Colonic mucosa (tissue), 4 donors: ENCODE measurements at regions not wholly inside any gene's neighbourhood (a gene's known extent, or its start where the extent isn't known, plus 50 kb on each side); places are given as distances from the start of the nearest gene placed in this dataset.

Experiments
- DNase-seq: peaks from one replicate; pipeline ENCODE4 v3.0.0-alpha.2; 2020
- H3K27ac ChIP-seq: fragments of 200-600 bp; one replicate; pipeline ENCODE4 v1.8.0; 2021
- H3K27me3 ChIP-seq: fragments of 200-600 bp; one replicate; pipeline ENCODE4 v1.8.0; 2021
- H3K36me3 ChIP-seq: fragments of 200-600 bp; one replicate; pipeline ENCODE4 v1.8.0; 2021
- H3K4me1 ChIP-seq: fragments of 200-600 bp; one replicate; pipeline ENCODE4 v1.8.0; 2021; ENCODE audit warnings: mild to moderate bottlenecking
- H3K4me3 ChIP-seq: fragments of 200-600 bp; one replicate; pipeline ENCODE4 v1.8.0; 2021
- H3K9ac ChIP-seq, 2 donors: one replicate each; pipeline ENCODE4 v1.7.0; 2013; ENCODE audit warnings: control low read depth in 2 of 2, low read depth in 2 of 2, low read length in 2 of 2
- H3K9me3 ChIP-seq: fragments of 200-600 bp; one replicate; pipeline ENCODE4 v1.8.0; 2021
- intact Hi-C: fragments of 100-400 bp; cut with DNase I; formaldehyde crosslinking; loops from one replicate; pipeline ENCODE4 v1.14.1; 2022
- TF ChIP-seq, protein P1 (sequence below): fragments of 200-600 bp; IDR thresholded peaks from one replicate; pipeline ENCODE4 v1.8.0; 2022; ENCODE audit warnings: antibody characterized with exemption, mild to moderate bottlenecking
- donor health status: healthy.
- donor health status: DM: no; HTN: no; CAD: no.
- donor health status: DM: no; HTN: no; CAD: no.

DNA sequence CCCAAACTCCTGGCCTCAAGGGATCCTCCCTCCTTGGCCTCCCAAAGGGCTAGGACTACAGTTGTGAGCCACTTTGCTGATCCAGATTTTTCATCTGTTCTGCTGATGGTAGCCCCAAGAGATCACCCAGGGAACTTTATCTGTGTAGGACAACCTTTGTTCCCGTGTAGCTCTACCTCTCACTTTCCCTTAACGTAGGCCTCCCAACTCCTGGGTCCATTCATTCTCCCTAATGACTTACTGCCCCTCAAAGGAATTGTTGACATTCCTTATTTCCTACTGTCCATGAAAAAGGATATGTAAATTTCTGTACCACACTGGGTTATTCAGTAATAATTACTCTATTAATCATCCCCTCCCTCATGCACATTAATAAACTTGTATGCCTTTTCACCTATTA lies 51.0 kb upstream of the PHF24 start:
- H3K9ac ChIP-seq, result no peak overlapping the region
- no peak overlapping the region for H3K4me3 ChIP-seq
- no peaks in the 10 kb centered on the region for H3K27me3 ChIP-seq
- no peak for DNase-seq
- no peak overlapping the region for H3K27ac ChIP-seq
- intact Hi-C loops, result loop anchor here (10.0 kb wide), 2 partner anchors 188 to 568 kb away; partner anchors contain the start of gene PIGO
- H3K36me3 ChIP-seq, result no peaks in the 10 kb centered on the region
- no peaks in the 10 kb centered on the region for H3K9me3 ChIP-seq
- no peaks in the 10 kb centered on the region for H3K4me1 ChIP-seq
- TF ChIP-seq, protein P1, sequence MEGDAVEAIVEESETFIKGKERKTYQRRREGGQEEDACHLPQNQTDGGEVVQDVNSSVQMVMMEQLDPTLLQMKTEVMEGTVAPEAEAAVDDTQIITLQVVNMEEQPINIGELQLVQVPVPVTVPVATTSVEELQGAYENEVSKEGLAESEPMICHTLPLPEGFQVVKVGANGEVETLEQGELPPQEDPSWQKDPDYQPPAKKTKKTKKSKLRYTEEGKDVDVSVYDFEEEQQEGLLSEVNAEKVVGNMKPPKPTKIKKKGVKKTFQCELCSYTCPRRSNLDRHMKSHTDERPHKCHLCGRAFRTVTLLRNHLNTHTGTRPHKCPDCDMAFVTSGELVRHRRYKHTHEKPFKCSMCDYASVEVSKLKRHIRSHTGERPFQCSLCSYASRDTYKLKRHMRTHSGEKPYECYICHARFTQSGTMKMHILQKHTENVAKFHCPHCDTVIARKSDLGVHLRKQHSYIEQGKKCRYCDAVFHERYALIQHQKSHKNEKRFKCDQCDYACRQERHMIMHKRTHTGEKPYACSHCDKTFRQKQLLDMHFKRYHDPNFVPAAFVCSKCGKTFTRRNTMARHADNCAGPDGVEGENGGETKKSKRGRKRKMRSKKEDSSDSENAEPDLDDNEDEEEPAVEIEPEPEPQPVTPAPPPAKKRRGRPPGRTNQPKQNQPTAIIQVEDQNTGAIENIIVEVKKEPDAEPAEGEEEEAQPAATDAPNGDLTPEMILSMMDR, result no peak

DNA sequence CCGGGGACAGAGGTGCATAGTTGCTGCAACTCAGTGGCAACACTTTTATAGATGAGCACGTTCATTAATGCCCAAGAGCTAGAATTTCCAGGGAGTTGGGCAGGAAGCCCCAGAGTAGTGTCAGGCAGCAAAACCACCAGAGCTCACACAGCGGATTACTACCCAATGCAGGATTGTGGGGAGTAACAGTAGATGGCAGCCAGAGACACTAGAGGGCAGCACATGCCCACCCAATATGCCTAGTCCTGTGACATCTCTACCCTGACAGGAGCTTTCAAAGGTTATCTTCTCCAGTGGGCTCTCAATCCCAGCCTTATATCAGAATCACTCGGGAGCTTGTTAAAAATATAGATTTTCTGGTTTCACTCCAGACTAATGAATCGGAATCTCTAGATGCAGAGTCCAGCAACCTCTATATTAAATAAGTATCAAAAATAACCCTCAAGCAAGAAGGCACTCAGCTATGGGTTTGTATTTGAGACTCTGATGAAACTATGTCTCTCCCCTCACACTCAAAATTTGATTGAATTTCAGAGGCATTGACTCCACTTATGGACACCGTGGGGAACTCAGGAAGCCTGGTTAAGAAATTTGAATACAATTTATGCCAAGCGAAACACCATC lies 58.4 kb upstream of the PHF24 start:
- no peaks in the 10 kb centered on the region for H3K36me3 ChIP-seq
- intact Hi-C loops, result loop anchor here (2.0 to 10.0 kb wide), 4 partner anchors 85 to 575 kb away; partner anchors contain the start of gene PIGO

DNA sequence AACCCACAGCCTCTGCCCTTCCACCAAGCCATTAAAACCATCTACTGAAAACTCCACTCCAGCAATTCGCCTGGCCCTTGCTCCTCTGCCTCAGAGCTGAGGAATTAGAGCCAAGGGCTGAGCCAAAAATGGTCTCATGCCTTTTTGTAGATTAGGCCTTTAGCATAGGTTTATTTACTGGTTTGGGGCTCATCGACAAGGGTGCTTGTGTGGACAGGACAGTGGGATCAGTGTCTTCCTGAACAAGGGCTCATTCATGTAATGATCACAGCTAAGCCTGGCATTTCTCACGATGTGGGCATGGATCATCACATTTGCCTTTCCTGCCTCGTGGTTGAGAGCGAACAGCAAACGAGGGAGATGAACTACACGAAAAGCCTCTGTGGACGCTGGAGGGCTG lies 59.2 kb upstream of the PHF24 start:
- H3K27ac ChIP-seq, result no peak overlapping the region
- no peak for DNase-seq
- no peaks in the 10 kb centered on the region for H3K27me3 ChIP-seq
- H3K9me3 ChIP-seq, result no peaks in the 10 kb centered on the region
- H3K4me3 ChIP-seq, result no peak overlapping the region
- H3K9ac ChIP-seq, result no peak overlapping the region
- no peaks in the 10 kb centered on the region for H3K4me1 ChIP-seq
- H3K36me3 ChIP-seq, result no peaks in the 10 kb centered on the region
- intact Hi-C loops, result loop anchor here (10.0 kb wide), 1 partner anchor 156 kb away; no protein-coding TSS in a partner anchor
- TF ChIP-seq, protein P1, result no peak

More for the DNA sequence above, 58.4 kb upstream of the PHF24 start:
- Histone ChIP-seq H3K4me1 (no peaks in the 10 kb centered on the region), H3K4me3 (no peak overlapping the region), H3K27me3 (no peaks in the 10 kb centered on the region), H3K9me3 (no peaks in the 10 kb centered on the region), H3K9ac (no peak overlapping the region), H3K27ac (no peak overlapping the region)
- TF ChIP-seq, protein P1, result peak; percentile 66
- DNase-seq, result peak; percentile 78

DNA sequence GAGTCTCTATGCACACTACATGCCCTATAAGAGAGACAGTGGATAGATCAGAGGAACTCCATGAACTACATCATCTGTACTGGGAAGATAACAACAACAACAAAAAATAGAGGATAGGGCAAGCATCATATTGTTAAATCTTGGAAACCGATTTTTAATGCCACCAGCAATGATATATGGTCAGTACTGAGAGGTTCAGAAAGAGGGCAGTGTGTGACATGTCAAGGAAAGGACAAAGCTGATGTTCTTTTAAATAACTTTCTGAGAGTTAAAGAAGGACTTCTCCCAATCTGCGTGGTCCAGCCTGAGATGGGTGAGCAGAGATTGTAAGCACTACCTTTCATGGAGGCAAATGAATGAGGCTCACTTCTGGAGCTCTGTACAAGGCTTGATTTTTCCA lies 62.0 kb upstream of the PHF24 start:
- intact Hi-C loops, result loop anchor here (10.0 kb wide), 1 partner anchor 159 kb away; no protein-coding TSS in a partner anchor
- no peak for DNase-seq

DNA sequence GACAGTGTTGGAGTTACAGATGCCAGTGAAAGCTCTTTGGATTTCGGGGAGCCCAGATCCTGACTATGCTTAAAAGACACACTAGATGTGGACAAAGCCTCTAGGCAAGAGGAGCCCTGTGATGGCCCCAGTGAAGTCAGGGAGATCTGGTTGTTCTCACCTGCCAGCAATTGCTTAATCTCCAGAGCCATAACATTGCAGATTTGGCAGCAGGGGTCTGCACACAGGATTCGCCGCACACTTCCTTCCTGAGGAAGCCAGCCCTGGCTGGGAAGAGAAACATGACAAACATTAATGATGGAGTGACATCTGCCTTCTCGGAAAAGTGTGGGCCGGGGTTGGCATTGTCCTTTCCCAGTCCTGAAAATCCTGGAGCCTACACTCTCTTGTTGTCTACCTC lies 65.2 kb upstream of the PHF24 start:
- H3K4me1 ChIP-seq, result no peaks in the 10 kb centered on the region
- TF ChIP-seq, protein P1, result no peak
- no peak overlapping the region for H3K9ac ChIP-seq
- DNase-seq, result no peak
- no peaks in the 10 kb centered on the region for H3K9me3 ChIP-seq
- H3K36me3 ChIP-seq, result no peaks in the 10 kb centered on the region
- no peak overlapping the region for H3K27ac ChIP-seq
- no peaks in the 10 kb centered on the region for H3K27me3 ChIP-seq
- H3K4me3 ChIP-seq, result no peak overlapping the region
- intact Hi-C loops, result loop anchor here (10.0 kb wide), 1 partner anchor 162 kb away; no protein-coding TSS in a partner anchor

More for the DNA sequence above, 62.0 kb upstream of the PHF24 start:
- no peak overlapping the region for H3K4me3 ChIP-seq
- H3K9me3 ChIP-seq, result no peaks in the 10 kb centered on the region
- H3K4me1 ChIP-seq, result no peaks in the 10 kb centered on the region
- no peak overlapping the region for H3K9ac ChIP-seq
- no peaks in the 10 kb centered on the region for H3K36me3 ChIP-seq
- H3K27ac ChIP-seq, result no peak overlapping the region
- no peaks in the 10 kb centered on the region for H3K27me3 ChIP-seq
- TF ChIP-seq, protein P1, result no peak
